Breast epithelium (tissue), 3 donors: ENCODE measurements at regions not wholly inside any gene's neighbourhood (a gene's known extent, or its start where the extent isn't known, plus 50 kb on each side); places are given as distances from the start of the nearest gene placed in this dataset.

Experiments used
- CTCF ChIP-seq, 3 donors: fragments of 450-650 bp; IDR thresholded peaks; one replicate each; pipeline ENCODE4 v1.5.1; 2016 to 2017; ENCODE audit warnings: antibody characterized with exemption in 3 of 3, mild to moderate bottlenecking in 3 of 3, moderate library complexity in 3 of 3
- POLR2A ChIP-seq: fragments of 450-650 bp; IDR thresholded peaks from one replicate; pipeline ENCODE4 v1.6.1; 2016; ENCODE audit warnings: antibody characterized with exemption, mild to moderate bottlenecking, moderate library complexity

DNA sequence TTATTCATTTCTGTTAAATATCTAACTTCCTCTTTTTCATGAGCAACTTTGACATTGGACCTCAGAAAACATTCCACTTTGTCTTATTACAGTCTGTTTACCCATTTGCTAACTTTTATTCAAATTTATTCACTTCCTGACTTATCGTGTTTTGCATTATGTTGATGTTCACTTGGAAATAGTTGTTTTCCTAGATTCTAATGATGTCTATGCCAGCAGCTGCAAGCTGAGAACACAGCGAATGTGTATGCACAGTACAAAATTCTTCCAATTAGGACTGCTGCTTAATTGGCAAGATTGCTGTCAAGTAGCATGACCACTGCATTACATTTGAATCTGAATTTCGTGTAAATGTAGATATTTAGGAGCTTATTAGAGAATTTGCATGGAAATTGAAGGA is 61.5 kb upstream of the GRIA4 start:
- TF ChIP-seq CTCF (IDR thresholded peaks at IDR 0.05): no peak
- no peak for TF ChIP-seq POLR2A
